ENCODE measurements at regions not wholly inside any gene's neighbourhood (a gene's known extent, or its start where the extent isn't known, plus 50 kb on each side); places are given as distances from the start of the nearest gene placed in this dataset.

DNA sequence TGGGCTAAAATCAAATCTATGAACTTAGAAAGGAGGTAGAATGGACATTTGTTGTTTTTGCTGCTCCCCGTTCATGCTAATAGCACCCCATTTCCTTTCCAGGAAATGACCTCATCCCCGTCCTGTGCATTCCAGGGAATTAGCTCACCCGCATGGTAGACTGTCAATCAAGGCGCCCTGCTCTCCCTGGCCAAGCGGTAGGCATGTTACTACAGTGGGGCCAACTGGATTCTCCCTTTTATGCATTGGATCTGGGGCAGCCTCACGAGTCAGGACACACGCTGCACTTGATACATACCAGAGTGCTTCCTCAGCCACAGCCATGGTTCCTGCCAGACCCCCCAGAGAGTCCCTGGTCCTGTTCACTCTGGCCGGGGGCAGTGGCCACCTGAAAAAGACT is 111.0 kb upstream of the PTCH1 start:
- no peak overlapping the region for H3K4me3 Mint-ChIP-seq
- peaks cover 0 to 13% (median 2%) of the 10 kb centered on the region in 7 donors for H3K9me3 Mint-ChIP-seq
- H3K36me3 Mint-ChIP-seq = no peaks in the 10 kb centered on the region
- peaks cover 0 to 3% (median 0%) of the 10 kb centered on the region in 3 donors for H3K4me1 Mint-ChIP-seq
- no peak for ATAC-seq (ENCODE audit: low read depth in 2 of 2)
- H3K27ac Mint-ChIP-seq = no peak overlapping the region
- peaks cover 25 to 36% (median 33%) of the 10 kb centered on the region in 3 donors for H3K27me3 Mint-ChIP-seq
- DNase-seq = no peak

DNA sequence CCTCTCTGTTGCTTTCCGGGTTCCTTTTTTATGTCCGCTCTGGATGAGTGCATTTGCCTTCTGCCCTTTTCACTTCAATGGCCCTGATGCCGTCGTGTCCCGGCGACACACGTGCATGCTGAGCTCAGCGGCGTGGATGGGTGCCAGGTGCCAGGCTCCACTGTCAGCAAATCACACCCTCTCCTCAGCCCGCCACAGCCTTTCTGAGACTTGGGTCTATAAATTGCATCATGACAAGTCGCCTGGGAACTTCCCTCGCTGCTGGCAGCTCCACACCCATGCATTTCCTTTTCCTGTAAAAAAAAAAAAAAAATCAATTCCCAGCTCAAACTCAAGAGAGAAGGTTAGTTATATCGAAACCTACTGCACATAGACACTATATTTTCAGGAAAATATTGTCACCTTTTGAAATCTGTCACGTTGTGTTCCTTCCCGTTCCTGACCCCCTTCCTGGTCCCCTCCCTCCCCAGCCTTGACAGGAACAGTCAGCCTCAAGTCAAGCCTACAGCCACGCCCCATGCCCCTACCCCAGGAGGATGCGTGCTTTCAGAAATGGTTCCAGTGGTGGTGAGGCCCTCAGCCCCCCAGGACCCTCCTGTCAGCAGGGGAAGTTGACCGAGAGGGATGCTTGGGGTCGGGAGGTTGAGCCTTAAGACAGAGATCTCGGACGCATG is 110.3 kb upstream of the PTCH1 start:
- Mint-ChIP-seq H3K9me3 (peaks cover 0 to 13% (median 2%) of the 10 kb centered on the region in 7 donors), H3K27me3 (peaks cover 17 to 32% (median 29%) of the 10 kb centered on the region in 3 donors), H3K4me3 (no peak overlapping the region), H3K4me1 (peaks cover 0 to 3% (median 0%) of the 10 kb centered on the region in 3 donors), H3K36me3 (no peaks in the 10 kb centered on the region), H3K27ac (no peak overlapping the region)
- DNase-seq = no peak
- ATAC-seq (ENCODE audit: low read depth in 2 of 2) = no peak

DNA sequence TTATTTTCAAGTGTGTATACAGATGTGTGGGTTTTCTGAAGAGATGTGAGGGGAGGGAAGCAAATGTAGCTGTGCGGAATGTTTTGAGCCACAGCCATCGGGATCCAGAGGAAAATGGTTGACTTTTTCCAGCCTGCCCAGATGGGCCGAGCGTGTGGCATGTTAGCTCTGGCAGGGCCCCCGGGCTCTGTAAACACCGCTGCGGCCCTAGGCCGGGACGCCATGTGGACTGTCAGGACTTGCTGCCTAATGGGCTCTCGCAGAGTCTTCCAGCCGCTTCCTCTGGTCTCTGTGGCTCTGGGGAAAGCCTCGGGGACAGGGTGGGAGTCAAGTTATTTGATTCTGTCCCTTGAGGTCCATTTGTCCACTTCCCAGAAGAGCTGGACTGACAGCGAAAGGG is 109.6 kb upstream of the PTCH1 start:
- H3K36me3 Mint-ChIP-seq = no peaks in the 10 kb centered on the region
- no peak overlapping the region for H3K4me3 Mint-ChIP-seq
- peaks cover 20 to 26% (median 22%) of the 10 kb centered on the region in 3 donors for H3K27me3 Mint-ChIP-seq
- no peak overlapping the region for H3K27ac Mint-ChIP-seq
- DNase-seq (no peak), ATAC-seq (ENCODE audit: low read depth in 2 of 2) (no peak)
- H3K4me1 Mint-ChIP-seq = peaks cover 0 to 3% (median 0%) of the 10 kb centered on the region in 3 donors
- H3K9me3 Mint-ChIP-seq = peaks cover 0 to 13% (median 4%) of the 10 kb centered on the region in 7 donors

DNA sequence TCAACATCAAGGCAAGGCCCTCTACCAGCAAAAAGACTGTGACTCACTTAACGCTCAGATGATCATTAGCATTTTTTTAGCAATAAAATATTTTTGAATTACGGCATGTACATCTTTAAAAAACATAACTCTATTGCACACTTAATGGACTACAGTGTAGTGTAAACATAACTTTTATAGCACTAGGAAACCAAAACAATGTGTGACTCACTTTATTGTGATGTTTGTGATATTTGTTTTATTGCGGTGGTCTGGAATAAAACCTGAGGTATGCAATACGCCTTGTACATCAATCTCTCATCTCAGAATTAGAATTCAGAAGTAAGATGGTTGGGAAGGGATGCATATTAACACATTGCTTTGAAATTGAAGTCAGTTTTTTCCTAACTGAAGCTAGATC is 106.9 kb upstream of the PTCH1 start:
- Mint-ChIP-seq H3K9me3 (peaks cover 0 to 11% (median 4%) of the 10 kb centered on the region in 7 donors), H3K27me3 (peaks cover 12 to 26% (median 20%) of the 10 kb centered on the region in 3 donors), H3K36me3 (no peaks in the 10 kb centered on the region), H3K4me1 (peaks cover 0 to 3% (median 0%) of the 10 kb centered on the region in 3 donors), H3K4me3 (no peak overlapping the region), H3K27ac (no peak overlapping the region)
- ATAC-seq (ENCODE audit: low read depth in 2 of 2) (no peak), DNase-seq (no peak)

DNA sequence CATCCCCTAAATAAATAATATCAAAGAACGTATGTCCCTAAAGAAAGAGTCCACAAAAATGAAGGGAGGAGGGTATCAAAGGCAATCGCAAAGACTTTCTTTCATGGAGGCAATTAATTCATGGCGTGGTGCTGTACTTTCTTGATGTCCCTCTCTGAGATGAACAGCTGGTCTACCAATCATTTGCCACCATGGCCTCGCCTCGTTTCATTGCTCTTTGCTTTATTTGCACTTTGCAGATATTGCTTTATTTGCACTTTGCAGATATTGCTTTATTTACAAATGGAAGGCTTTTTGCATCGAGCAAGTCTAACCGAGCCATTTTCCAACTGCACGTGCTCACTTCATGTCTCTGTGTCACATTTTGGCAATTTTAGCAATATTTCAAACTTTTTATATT is 104.0 kb upstream of the PTCH1 start:
- H3K27me3 Mint-ChIP-seq = peaks cover 16 to 20% (median 20%) of the 10 kb centered on the region in 3 donors
- no peak overlapping the region for H3K27ac Mint-ChIP-seq
- peak overlapping the region in 1 of 8 donors; percentile 6 for H3K4me3 Mint-ChIP-seq
- H3K36me3 Mint-ChIP-seq = no peaks in the 10 kb centered on the region
- no peaks in the 10 kb centered on the region for H3K4me1 Mint-ChIP-seq
- H3K9me3 Mint-ChIP-seq = peaks cover 0 to 7% (median 2%) of the 10 kb centered on the region in 7 donors
- ATAC-seq (ENCODE audit: low read depth in 2 of 2) = no peak
- DNase-seq = no peak

DNA sequence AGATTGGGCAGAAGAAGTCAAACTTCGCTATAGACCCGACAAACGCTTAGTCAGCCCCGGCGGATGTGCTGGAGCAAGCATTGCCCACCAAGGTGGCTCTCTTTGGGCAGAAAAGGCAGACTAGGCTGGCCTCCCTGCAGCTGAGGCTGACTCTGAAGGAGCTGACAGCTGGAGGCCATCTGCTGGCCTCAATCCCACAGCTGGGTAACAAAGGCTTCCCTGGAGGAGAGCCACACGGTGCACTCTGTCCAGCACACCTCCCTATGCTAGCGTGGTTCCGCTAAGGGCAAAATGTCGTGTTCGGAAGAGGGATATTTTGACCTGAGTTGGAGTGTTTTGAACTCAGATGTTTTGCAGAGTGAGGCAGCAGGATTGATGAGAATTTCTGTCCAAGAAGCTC is 103.5 kb upstream of the PTCH1 start:
- DNase-seq = no peak
- no peaks in the 10 kb centered on the region for H3K4me1 Mint-ChIP-seq
- peaks cover 0 to 6% (median 2%) of the 10 kb centered on the region in 7 donors for H3K9me3 Mint-ChIP-seq
- H3K27ac Mint-ChIP-seq = no peak overlapping the region
- peaks cover 13 to 22% (median 19%) of the 10 kb centered on the region in 3 donors for H3K27me3 Mint-ChIP-seq
- H3K36me3 Mint-ChIP-seq = no peaks in the 10 kb centered on the region
- H3K4me3 Mint-ChIP-seq = no peak overlapping the region
- no peak for ATAC-seq (ENCODE audit: low read depth in 2 of 2)

DNA sequence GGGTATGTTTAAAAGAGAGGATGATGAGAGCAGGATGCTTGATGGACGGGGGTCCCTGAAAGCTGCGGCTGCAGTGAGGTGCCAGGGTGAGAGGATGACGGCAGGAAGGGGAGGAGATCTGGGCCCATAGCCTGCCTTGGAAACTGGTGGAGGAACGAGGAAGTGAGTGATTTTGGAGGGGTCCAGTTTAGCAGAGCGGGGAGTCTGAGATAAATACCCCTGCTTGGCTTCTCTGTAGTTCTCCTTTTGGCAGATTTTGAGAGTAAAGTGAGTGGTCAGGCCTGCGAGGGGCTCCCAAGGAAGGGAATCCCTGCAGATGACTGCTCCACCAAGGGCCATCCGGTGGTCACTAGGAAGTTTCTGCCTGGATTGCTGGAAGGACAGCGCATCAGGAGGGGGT is 98.5 kb upstream of the PTCH1 start:
- DNase-seq (no peak), ATAC-seq (ENCODE audit: low read depth in 2 of 2) (no peak)
- Mint-ChIP-seq H3K4me1 (no peaks in the 10 kb centered on the region), H3K27me3 (peaks cover 19 to 28% (median 22%) of the 10 kb centered on the region in 3 donors), H3K4me3 (no peak overlapping the region), H3K27ac (no peak overlapping the region), H3K9me3 (peaks cover 2 to 10% (median 4%) of the 10 kb centered on the region in 7 donors), H3K36me3 (no peaks in the 10 kb centered on the region)

DNA sequence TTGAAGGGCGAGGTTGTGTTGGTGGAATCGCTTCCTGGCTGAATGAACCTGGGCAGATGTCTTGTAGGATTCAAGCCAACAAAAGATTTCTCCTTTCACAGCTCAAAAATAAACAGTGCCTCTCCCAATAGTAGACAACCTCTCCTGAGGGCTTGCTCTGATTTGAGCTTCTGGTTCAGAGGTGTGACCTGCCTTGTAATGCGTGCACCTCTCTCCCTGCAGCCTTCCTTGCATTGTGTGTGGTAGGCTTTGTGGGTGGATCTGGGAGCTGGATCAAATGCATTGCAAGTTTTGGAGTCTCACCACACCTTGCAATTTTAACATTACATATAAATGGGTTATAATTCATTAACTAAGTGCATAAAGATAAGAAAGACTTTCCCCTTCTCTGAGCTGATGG is 96.9 kb upstream of the PTCH1 start:
- Mint-ChIP-seq H3K27ac (no peak overlapping the region), H3K9me3 (peaks cover 2 to 10% (median 4%) of the 10 kb centered on the region in 7 donors), H3K36me3 (no peaks in the 10 kb centered on the region), H3K27me3 (peaks cover 26 to 28% (median 26%) of the 10 kb centered on the region in 3 donors), H3K4me1 (no peaks in the 10 kb centered on the region), H3K4me3 (no peak overlapping the region)
- ATAC-seq (ENCODE audit: low read depth in 2 of 2) = no peak
- DNase-seq = no peak

DNA sequence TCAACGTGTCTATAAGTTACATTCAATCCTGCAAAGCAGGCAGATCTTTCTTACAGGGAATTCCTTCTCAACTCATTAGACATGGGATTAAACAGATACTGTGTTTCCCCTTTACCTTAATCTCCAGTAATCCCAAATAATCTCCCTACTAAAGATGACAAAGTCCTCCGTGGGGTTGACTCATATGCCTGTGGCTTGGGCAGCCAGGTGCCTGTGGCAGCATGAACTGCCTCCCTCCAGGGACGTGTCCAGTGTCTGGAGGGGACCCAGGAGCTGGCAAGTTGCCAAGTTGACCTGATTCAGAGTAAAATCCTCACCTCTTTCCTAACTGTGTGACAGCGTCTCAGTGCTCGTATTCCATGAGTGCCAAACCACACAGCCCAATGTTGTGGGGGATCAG is 94.6 kb upstream of the PTCH1 start:
- H3K36me3 Mint-ChIP-seq = no peaks in the 10 kb centered on the region
- no peak overlapping the region for H3K27ac Mint-ChIP-seq
- no peak overlapping the region for H3K4me3 Mint-ChIP-seq
- H3K4me1 Mint-ChIP-seq = no peaks in the 10 kb centered on the region
- DNase-seq = no peak
- no peak for ATAC-seq (ENCODE audit: low read depth in 2 of 2)
- H3K27me3 Mint-ChIP-seq = peaks cover 14 to 21% (median 16%) of the 10 kb centered on the region in 3 donors
- H3K9me3 Mint-ChIP-seq = peaks cover 0 to 10% (median 4%) of the 10 kb centered on the region in 7 donors

DNA sequence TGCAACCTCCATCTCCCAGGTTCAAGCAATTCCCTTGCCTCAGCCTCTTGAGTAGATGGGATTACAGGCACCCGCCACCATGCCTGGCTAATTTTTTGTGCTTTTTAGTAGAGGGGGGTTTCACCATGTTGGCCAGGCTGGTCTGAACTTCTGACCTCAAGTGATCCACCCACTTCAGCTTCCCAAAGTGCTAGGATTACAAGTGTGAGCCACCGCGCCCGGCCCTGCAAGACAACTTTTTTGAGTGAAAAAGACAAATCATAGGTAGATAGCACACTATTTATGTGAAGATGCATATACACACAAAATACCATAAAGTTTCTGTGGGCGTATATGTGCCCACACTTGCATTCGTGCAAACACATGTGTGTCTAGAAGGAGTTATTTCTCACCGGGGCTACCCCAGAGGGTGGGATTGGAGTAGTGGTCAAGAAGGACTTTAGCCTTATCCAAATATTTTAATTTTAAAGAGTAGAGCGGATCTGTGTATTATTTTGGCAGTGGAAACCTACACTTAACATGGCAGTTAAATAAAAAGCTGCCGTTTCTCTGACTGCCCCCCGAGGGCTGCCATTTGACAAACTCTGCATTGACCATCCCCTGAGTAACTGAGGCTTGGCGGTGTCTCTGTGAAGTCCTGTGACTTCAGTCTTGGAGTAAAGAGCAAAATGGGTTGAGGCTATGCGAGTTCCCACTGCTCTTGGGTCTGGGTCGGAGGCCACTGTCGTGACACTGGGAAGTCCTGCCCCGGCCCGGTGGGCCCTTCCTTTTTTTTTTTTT is 93.4 kb upstream of the PTCH1 start:
- no peaks in the 10 kb centered on the region for H3K36me3 Mint-ChIP-seq
- H3K27ac Mint-ChIP-seq = no peak overlapping the region
- no peak overlapping the region for H3K4me3 Mint-ChIP-seq
- peaks cover 12 to 22% (median 13%) of the 10 kb centered on the region in 3 donors for H3K27me3 Mint-ChIP-seq
- ATAC-seq (ENCODE audit: low read depth in 2 of 2) = no peak
- no peaks in the 10 kb centered on the region for H3K4me1 Mint-ChIP-seq
- H3K9me3 Mint-ChIP-seq = peaks cover 0 to 10% (median 4%) of the 10 kb centered on the region in 7 donors
- DNase-seq = no peak

DNA sequence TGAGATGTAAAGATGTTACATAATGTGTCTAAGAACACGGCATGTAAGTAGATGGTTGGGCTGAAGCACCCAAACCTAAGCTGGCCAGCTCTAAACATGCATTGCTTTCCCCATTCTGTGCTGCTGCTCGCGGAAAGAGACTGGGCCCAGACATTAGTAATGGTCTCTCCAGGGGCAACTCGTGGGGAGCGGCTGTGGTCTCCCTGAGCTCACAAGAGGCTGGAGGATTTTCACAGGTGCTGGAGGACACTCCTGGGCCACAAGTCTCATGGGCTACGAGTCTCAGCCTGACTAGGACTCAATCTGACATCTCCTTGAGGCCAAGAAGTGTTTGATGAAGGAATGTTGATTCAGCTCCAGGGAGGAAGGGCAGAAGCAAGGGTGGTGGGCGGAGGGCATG is 92.7 kb upstream of the PTCH1 start:
- DNase-seq (no peak), ATAC-seq (ENCODE audit: low read depth in 2 of 2) (no peak)
- Mint-ChIP-seq H3K27ac (no peak overlapping the region), H3K36me3 (no peaks in the 10 kb centered on the region), H3K4me3 (no peak overlapping the region), H3K27me3 (peaks cover 7 to 19% (median 7%) of the 10 kb centered on the region in 3 donors), H3K9me3 (peaks cover 0 to 9% (median 3%) of the 10 kb centered on the region in 7 donors), H3K4me1 (no peaks in the 10 kb centered on the region)

DNA sequence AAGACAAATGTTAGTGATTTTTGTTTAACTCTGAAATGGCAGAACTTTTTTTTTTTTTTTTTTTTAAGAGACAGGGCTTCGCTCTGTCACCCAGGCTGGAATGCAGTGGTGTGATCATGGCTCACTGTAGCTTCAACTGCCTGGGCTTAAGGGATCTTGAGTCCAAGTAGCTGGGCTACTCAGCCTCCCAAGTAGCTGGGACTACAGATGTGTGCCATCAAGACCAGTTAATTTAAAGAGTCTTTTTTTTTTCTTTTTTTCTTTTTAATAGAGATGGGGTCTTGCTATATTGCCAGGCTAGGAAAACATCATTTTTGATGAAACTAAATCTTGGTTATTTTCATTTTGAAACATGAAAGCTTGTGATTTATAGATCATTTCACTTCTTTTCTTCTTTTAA is 91.6 kb upstream of the PTCH1 start:
- DNase-seq (no peak), ATAC-seq (ENCODE audit: low read depth in 2 of 2) (no peak)
- Mint-ChIP-seq H3K27ac (no peak overlapping the region), H3K27me3 (peaks cover 7 to 17% (median 10%) of the 10 kb centered on the region in 3 donors), H3K4me3 (no peak overlapping the region), H3K4me1 (no peaks in the 10 kb centered on the region), H3K36me3 (no peaks in the 10 kb centered on the region), H3K9me3 (peaks cover 0 to 3% (median 2%) of the 10 kb centered on the region in 7 donors)

DNA sequence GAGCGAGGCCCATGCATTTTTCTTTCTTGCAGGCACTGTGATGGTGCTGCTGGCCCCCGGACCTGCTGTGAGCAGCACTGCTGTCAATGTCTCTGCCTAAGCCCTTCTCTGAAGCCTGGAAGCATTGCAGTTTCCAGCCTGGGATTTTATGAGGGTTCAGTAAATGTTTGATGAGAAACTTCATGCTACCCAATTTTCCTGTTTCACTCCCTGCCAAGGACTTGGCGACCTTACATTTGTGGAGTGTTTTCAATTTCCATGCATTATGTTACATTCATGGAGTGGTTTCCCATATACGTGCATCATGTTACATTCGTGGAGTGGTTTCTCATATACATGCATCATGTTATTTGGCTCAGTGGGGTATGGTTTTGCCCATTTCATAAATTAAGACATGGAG is 90.7 kb upstream of the PTCH1 start:
- peaks cover 8 to 15% (median 13%) of the 10 kb centered on the region in 3 donors for H3K27me3 Mint-ChIP-seq
- DNase-seq (no peak), ATAC-seq (ENCODE audit: low read depth in 2 of 2) (no peak)
- no peaks in the 10 kb centered on the region for H3K4me1 Mint-ChIP-seq
- no peaks in the 10 kb centered on the region for H3K9me3 Mint-ChIP-seq
- H3K27ac Mint-ChIP-seq = no peak overlapping the region
- no peak overlapping the region for H3K4me3 Mint-ChIP-seq
- H3K36me3 Mint-ChIP-seq = no peaks in the 10 kb centered on the region
